ENCODE measurements at regions not wholly inside any gene's neighbourhood (a gene's known extent, or its start where the extent isn't known, plus 50 kb on each side); places are given as distances from the start of the nearest gene placed in this dataset.

GRCh38 chr12:115424003-115424402 lies 740.0 kb upstream of the TBX3 start:
- Histone ChIP-seq H3K9me3 (ENCODE audit: low read length) (no peaks in the 10 kb centered on the region), H4K20me1 (ENCODE audit: insufficient read depth) (no peaks in the 10 kb centered on the region), H3K9ac (ENCODE audit: low read length) (no peak overlapping the region), H3K79me2 (replicated peaks; ENCODE audit: insufficient read depth, low read length) (no peaks in the 10 kb centered on the region), H3K4me2 (ENCODE audit: low read length) (no peak overlapping the region), H3K9me2 (ENCODE audit: insufficient read depth, low read length) (no peaks in the 10 kb centered on the region), H3K4me3 (ENCODE audit: low read length) (no peak overlapping the region), H3F3A (ENCODE audit: insufficient read depth, low read length, poor library complexity, severe bottlenecking) (no peaks in the 10 kb centered on the region), H2AFZ (ENCODE audit: low read depth, low read length) (no peak overlapping the region), H3K36me3 (ENCODE audit: insufficient read depth, low read length) (no peaks in the 10 kb centered on the region), H3K27ac (ENCODE audit: low read length) (no peak overlapping the region), H3K27me3 (ENCODE audit: insufficient read depth, low read depth, low read length) (no peaks in the 10 kb centered on the region)
- TF ChIP-seq POLR2AphosphoS5 (IDR thresholded peaks at IDR 0.05) (no peak), SMC3 (conservative IDR thresholded peaks at IDR 0.05; ENCODE audit: poor library complexity) (no peak), MXI1 (conservative IDR thresholded peaks at IDR 0.05; ENCODE audit: poor library complexity, severe bottlenecking) (no peak), RAD21 (conservative IDR thresholded peaks at IDR 0.05) (no peak), TAF1 (IDR thresholded peaks at IDR 0.05; ENCODE audit: low read depth) (no peak), CTCF (IDR thresholded peaks at IDR 0.05; ENCODE audit: poor library complexity, severe bottlenecking) (no peak), EZH2 (IDR thresholded peaks at IDR 0.05; ENCODE audit: borderline replicate concordance, insufficient read depth, low read length, poor library complexity, severe bottlenecking) (no peak), REST (IDR thresholded peaks at IDR 0.05; ENCODE audit: borderline replicate concordance) (no peak), EP300 (conservative IDR thresholded peaks at IDR 0.05; ENCODE audit: poor library complexity, severe bottlenecking) (no peak)

GRCh38 chr12:115423546-115423987 lies 739.6 kb upstream of the TBX3 start:
- Histone ChIP-seq H4K20me1 (ENCODE audit: insufficient read depth) (no peaks in the 10 kb centered on the region), H3K9me3 (ENCODE audit: low read length) (no peaks in the 10 kb centered on the region), H3K27ac (ENCODE audit: low read length) (no peak overlapping the region), H3F3A (ENCODE audit: insufficient read depth, low read length, poor library complexity, severe bottlenecking) (no peaks in the 10 kb centered on the region), H3K9me2 (ENCODE audit: insufficient read depth, low read length) (no peaks in the 10 kb centered on the region), H2AFZ (ENCODE audit: low read depth, low read length) (no peak overlapping the region), H3K27me3 (ENCODE audit: insufficient read depth, low read depth, low read length) (no peaks in the 10 kb centered on the region), H3K36me3 (ENCODE audit: insufficient read depth, low read length) (no peaks in the 10 kb centered on the region), H3K9ac (ENCODE audit: low read length) (no peak overlapping the region), H3K79me2 (replicated peaks; ENCODE audit: insufficient read depth, low read length) (no peaks in the 10 kb centered on the region), H3K4me3 (ENCODE audit: low read length) (no peak overlapping the region), H3K4me2 (ENCODE audit: low read length) (no peak overlapping the region)
- TF ChIP-seq TAF1 (IDR thresholded peaks at IDR 0.05; ENCODE audit: low read depth) (no peak), SMC3 (conservative IDR thresholded peaks at IDR 0.05; ENCODE audit: poor library complexity) (no peak), POLR2AphosphoS5 (IDR thresholded peaks at IDR 0.05) (no peak), MXI1 (conservative IDR thresholded peaks at IDR 0.05; ENCODE audit: poor library complexity, severe bottlenecking) (no peak), CTCF (IDR thresholded peaks at IDR 0.05; ENCODE audit: poor library complexity, severe bottlenecking) (no peak), EP300 (conservative IDR thresholded peaks at IDR 0.05; ENCODE audit: poor library complexity, severe bottlenecking) (no peak), EZH2 (IDR thresholded peaks at IDR 0.05; ENCODE audit: borderline replicate concordance, insufficient read depth, low read length, poor library complexity, severe bottlenecking) (no peak), RAD21 (conservative IDR thresholded peaks at IDR 0.05) (no peak), REST (IDR thresholded peaks at IDR 0.05; ENCODE audit: borderline replicate concordance) (no peak)
